RPMI7951 (cell line): ENCODE measurements at regions not wholly inside any gene's neighbourhood (a gene's known extent, or its start where the extent isn't known, plus 50 kb on each side); places are given as distances from the start of the nearest gene placed in this dataset.
A peak's percentile ranks its signal among the peaks of the same experiment; 100 is the strongest.

ENCODE experiments used
- DNase-seq: peaks from one replicate; pipeline ENCODE4 v3.0.0-alpha.2; 2012; ENCODE audit warnings: low read depth

DNA sequence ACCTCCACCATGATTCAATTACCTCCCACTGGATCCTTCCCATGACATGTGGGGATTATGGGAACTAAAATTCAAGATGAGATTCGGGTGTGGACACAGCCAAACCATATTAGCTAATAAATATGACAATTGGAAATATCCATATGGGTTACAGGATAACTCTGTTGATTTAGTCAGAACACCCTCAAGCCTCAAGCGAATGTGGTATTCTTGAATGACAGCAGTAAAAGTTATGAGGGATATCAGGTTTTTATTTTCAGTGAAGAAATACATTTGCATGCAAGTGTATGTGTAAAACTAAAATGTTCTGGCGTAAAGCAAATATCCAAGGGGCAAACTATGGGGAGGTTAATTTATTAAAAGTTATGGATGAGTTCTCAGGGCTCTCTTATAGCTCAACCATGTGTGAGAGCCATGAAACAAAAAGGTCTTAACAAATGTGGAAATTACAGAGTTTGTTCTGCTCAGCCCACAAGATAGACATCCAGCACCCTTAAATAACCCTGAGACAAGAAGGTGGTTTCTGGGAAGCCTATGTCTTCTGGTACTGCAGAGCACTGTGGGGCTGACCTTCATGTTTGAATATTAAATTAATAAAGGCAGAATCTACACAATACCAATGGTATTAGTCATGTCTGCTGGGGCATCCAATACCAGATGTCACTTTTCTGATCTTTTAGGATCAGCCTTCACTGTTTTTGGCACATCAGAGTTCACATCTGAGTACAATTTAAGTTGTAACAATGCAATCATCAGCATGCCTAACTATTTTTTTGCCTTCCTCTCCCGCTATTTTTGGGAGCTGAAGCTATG is 370.5 kb upstream of the RSPO3 start:
- no peak for DNase-seq

- no peak for DNase-seq
These were observed 364.9 kb upstream of the RSPO3 start for GRCh38 chr6:126753606-126754005.

DNA sequence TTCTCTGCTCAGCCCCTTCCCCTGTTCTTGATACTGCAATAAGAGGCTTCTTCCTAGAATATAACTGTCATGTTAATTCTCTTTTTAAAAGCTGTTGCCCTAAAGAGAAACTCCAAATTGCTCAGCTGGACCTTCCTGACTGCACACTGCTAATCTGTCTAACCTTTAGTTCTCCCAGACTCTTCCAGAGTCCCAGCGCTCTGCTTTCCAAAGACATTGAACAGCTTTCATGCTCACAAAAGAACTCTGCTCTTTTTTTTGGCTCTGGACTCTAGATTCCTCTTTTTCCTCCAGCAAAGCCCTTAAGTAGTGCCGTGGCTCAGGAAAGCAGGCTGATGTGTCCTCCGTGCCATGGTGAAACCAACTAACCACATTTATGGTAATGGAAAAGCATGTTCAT is 356.6 kb upstream of the RSPO3 start:
- DNase-seq, result no peak

- DNase-seq, result no peak
These were observed 354.4 kb upstream of the RSPO3 start for GRCh38 chr6:126764104-126764503.

DNA sequence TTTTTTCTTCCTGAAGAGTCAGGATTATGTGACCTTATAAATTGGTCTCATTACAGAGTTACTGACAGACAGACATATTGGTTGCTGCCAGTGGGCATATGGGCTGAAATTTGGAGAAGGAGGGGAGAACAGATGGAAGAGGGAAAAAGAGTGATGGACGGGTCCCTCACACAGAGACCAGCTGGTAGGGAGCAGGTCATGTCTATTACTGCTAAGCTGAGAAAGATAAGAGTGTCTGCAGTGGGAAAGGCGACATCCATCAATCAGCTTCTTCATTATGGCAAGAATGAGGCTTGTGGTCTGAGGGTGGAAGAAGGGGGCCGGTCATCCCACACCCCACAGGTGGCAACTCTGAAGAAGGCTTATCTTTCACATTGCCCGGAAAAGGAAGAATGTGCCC is 353.8 kb upstream of the RSPO3 start:
- DNase-seq, result no peak

GRCh38 chr6:126766820-126767219 is 351.7 kb upstream of the RSPO3 start:
- DNase-seq, result no peak

- DNase-seq, result no peak
These were observed 350.8 kb upstream of the RSPO3 start for GRCh38 chr6:126767711-126768110.

GRCh38 chr6:126770176-126770575 is 348.3 kb upstream of the RSPO3 start:
- DNase-seq, result no peak

DNA sequence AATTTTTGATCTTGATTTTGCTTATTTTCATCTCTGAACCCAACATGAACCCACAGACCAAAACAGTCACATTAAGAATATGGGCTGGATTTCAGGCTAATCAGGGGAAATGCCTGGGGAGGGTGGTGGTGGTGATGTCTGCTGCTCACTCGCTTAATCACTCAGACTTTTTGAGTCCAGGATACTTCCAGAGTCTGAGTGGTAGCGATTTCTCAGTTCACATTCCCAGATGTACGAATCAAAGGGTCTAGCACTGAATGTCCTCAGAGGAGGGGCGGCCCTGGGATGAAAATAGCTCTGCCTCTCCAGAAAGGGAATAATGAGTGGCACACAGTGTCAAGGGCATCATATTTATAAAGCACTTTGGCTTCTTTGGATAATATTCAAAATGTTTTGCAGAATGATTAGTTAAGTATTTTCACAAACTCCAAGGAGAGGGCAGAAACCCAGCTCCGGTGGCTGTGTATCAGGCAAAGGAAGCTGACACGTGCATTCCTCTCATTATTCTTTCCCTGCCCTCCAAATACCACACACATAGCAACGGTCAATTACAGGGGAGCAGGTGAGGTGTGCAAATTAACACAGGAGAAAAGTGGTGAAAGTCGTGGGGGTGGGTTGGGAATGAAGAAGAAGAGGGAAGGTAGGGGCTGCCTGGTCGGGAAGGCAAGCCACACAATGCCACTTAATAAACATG is 345.2 kb upstream of the RSPO3 start:
- no peak for DNase-seq

DNA sequence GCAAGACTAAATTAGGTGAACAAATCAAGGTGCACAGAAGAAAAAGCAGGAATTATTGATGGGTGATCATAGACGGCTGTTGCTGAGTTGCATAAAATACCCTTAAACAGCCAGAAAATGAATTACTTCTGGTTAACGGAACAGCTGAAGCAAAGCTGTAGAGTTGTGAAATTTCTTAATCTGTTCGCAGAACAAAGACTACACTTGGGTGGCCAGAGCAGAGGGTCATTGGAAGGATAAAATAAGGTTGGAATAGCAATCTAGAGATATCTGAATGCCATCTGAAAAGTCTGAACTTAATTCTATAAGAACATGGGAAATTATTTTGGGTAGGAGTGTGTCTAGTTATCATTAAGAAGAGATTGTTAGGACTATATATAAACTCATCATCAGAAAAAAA is 339.1 kb upstream of the RSPO3 start:
- DNase-seq, result no peak

GRCh38 chr6:126781582-126781981 is 336.9 kb upstream of the RSPO3 start:
- DNase-seq, result no peak

DNA sequence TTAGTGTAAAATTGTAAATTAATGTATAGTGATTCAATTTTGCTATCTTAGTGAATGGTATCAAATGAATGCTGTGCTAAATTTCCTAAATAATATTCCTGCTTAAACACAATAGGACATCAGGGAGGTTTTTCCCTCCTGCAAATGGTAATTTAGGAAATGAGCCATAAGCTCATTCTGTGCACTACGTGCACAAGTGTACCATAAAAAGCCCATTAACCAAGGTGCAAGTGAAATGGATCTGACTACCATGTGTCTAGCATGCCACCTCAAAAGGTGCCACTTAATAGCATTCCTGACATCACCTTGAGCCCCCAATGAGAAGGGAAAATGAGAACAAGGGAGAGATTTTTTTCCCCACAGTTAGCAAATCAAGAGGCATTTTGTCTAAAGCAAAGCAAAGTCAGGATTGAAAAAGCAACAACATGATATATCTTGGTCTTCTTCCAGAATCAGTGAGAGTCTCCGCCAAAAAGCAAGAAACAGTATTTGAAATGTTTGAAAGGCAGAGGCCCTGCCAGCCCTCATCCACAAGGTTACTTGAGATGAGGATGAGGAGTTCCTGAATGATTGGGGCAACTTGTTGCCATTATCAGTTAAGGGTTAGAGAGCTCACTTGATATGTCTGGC is 334.2 kb upstream of the RSPO3 start:
- DNase-seq, result no peak

DNA sequence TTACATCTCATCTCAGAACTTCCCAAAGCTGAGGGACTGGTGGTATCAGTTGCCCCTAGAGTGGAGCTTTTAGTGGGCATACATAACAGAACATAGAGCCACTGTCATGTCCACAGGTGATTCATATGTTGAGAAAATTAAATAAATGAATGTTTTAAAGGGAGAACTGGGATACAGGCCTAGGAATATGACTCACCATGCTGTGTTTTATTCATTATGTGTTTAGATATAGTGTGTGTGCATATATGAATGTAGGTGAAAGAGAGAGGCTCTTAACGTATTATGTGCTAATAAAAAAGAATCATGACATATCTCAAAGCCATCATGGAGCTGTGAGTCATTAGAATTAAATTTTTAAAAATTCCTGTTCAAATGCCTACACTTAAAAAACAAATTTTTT is 332.2 kb upstream of the RSPO3 start:
- DNase-seq, result no peak

- no peak for DNase-seq
These were observed 330.8 kb upstream of the RSPO3 start for GRCh38 chr6:126787635-126788034.

- no peak for DNase-seq
These were observed 329.6 kb upstream of the RSPO3 start for GRCh38 chr6:126788861-126789365.

GRCh38 chr6:126792340-126793085 is 326.0 kb upstream of the RSPO3 start:
- no peak for DNase-seq

DNA sequence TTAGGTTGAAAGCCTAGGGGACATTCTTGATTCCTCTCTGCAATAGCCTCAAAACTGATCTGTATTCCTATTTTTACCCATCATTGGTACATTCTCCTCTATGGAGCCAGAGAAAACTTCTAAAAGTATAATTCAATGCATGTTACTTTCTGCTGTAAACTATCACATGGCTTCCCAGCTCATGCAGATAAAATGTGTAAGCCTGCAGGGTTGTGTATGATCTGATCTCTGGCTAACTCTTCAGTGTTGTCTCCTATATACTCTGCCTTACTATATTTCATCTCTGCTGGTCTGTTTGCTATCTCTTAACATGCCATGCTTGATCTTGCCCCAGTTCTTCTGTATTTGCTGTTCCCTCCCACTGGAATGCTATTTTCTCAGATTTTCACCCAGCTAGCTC is 323.3 kb upstream of the RSPO3 start:
- DNase-seq, result no peak

GRCh38 chr6:126797981-126798380 is 320.5 kb upstream of the RSPO3 start:
- DNase-seq, result no peak

GRCh38 chr6:126803769-126804168 is 314.7 kb upstream of the RSPO3 start:
- DNase-seq, result no peak

DNA sequence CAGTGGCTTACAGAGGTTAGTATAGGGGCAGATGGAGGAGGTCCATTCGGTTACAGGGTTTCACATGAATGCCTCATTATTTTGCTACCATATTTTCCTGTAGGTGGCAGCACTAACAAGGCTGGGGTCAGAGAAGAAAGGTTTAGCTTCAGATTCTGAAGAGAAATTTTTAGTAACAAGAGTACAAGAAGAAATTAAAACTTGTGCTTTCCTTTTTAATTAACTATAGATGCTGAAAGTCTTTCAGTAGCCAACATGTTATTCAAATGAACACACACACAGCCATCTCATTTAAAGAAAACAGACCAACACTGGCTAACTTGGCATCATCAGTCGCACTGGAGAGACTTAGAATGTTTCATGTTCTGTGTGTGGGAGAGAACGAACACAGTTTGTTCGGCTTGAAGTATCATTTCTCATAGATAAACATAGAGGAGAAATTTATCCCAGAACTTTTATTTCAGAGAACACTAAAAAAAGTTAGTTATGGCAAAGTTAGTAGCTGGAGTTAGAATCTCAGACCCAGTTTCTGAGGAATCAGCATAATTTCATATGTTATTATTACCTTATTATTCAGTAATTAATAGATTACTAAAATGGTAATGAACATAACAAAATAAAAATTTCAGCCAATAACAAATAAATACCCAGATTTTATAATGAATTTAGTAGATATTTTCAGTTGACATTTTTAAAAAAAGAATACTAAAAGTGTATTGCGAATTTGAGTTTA is 314.0 kb upstream of the RSPO3 start:
- peak; percentile 41 for DNase-seq

- DNase-seq, result no peak
These were observed 312.6 kb upstream of the RSPO3 start for GRCh38 chr6:126805861-126806260.
